HL-60 (cell line): ENCODE measurements at regions not wholly inside any gene's neighbourhood (a gene's known extent, or its start where the extent isn't known, plus 50 kb on each side); places are given as distances from the start of the nearest gene placed in this dataset.

Source experiments
- GABPA ChIP-seq: IDR thresholded peaks from 2 replicates; pipeline ENCODE4 v1.6.1; 2012; ENCODE audit warnings: low read depth
- POLR2AphosphoS5 ChIP-seq: IDR thresholded peaks from 2 replicates; pipeline ENCODE4 v1.6.1; 2012; ENCODE audit warnings: low read depth
- SPI1 ChIP-seq: IDR thresholded peaks from 2 replicates; pipeline ENCODE4 v1.6.1; 2012; ENCODE audit warnings: low read depth, mild to moderate bottlenecking, borderline replicate concordance
- TF ChIP-seq, protein P1 (sequence below): IDR thresholded peaks from one replicate; pipeline ENCODE4 v1.5.1; 2011; ENCODE audit warnings: low read length, control low read depth, inconsistent platforms; ENCODE audit not compliant: insufficient read depth
- TF ChIP-seq, protein P2 (sequence below): IDR thresholded peaks from 2 replicates; pipeline ENCODE4 v1.6.1; 2012; ENCODE audit warnings: low read depth; ENCODE audit not compliant: insufficient replicate concordance

DNA sequence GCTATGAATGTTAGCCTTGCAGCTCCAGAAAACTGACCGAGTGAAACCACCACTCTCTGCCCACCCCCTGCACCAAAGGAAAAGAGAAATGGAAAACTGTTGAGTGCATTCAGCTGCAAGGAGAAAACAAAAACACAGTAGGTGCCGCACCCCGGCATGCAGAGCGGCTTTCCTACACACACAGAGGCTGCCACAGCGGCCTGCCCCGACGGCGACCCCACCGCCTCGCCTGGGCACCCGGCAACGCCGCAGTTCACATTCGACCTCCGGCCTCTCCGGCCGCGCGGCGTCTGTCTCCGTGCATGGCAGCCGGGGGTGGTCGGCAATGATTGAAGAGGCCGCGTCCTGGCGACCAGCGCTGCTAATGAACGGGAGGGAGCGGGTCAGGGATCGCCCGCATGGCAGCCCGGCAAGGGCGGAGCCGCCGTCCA is 417.1 kb upstream of the SALL3 start:
- TF ChIP-seq, protein P1, sequence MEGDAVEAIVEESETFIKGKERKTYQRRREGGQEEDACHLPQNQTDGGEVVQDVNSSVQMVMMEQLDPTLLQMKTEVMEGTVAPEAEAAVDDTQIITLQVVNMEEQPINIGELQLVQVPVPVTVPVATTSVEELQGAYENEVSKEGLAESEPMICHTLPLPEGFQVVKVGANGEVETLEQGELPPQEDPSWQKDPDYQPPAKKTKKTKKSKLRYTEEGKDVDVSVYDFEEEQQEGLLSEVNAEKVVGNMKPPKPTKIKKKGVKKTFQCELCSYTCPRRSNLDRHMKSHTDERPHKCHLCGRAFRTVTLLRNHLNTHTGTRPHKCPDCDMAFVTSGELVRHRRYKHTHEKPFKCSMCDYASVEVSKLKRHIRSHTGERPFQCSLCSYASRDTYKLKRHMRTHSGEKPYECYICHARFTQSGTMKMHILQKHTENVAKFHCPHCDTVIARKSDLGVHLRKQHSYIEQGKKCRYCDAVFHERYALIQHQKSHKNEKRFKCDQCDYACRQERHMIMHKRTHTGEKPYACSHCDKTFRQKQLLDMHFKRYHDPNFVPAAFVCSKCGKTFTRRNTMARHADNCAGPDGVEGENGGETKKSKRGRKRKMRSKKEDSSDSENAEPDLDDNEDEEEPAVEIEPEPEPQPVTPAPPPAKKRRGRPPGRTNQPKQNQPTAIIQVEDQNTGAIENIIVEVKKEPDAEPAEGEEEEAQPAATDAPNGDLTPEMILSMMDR = no peak
- TF ChIP-seq, protein P2, sequence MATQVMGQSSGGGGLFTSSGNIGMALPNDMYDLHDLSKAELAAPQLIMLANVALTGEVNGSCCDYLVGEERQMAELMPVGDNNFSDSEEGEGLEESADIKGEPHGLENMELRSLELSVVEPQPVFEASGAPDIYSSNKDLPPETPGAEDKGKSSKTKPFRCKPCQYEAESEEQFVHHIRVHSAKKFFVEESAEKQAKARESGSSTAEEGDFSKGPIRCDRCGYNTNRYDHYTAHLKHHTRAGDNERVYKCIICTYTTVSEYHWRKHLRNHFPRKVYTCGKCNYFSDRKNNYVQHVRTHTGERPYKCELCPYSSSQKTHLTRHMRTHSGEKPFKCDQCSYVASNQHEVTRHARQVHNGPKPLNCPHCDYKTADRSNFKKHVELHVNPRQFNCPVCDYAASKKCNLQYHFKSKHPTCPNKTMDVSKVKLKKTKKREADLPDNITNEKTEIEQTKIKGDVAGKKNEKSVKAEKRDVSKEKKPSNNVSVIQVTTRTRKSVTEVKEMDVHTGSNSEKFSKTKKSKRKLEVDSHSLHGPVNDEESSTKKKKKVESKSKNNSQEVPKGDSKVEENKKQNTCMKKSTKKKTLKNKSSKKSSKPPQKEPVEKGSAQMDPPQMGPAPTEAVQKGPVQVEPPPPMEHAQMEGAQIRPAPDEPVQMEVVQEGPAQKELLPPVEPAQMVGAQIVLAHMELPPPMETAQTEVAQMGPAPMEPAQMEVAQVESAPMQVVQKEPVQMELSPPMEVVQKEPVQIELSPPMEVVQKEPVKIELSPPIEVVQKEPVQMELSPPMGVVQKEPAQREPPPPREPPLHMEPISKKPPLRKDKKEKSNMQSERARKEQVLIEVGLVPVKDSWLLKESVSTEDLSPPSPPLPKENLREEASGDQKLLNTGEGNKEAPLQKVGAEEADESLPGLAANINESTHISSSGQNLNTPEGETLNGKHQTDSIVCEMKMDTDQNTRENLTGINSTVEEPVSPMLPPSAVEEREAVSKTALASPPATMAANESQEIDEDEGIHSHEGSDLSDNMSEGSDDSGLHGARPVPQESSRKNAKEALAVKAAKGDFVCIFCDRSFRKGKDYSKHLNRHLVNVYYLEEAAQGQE = no peak
- TF ChIP-seq GABPA (no peak), SPI1 (no peak), POLR2AphosphoS5 (no peak)
